ENCODE measurements at regions not wholly inside any gene's neighbourhood (a gene's known extent, or its start where the extent isn't known, plus 50 kb on each side); places are given as distances from the start of the nearest gene placed in this dataset.

DNA sequence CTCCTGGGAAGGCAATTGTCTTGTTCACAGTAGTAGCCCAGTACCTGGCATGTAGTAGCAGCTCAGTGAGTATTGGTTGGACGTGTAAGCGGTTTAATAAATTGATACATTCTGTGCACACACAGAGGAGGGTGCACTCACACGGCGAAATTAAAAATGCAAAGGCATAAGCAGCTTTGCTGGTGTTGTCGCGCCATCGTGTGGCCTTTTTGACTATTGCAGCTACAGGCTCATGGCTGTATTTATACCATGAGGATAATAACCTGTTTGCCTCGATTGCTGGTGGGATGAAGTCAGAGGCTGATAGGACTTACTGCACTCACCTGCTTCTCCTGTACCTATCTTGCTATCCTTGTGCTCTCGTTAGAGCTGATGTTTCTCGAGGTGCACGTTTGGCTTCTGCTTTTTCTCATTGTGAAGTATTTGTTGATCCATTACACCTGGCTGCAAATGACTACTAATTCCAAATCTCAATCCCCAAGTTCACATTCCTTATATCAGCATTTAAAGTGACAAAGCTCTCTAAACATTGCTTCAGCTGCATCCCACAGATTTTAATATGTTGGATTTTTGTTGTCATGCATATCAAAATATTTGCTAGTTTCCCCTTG, 61.5 kb downstream of the TBXT start:
- no peaks in the 10 kb centered on the region for H3K4me1 ChIP-seq
- H3K27me3 ChIP-seq: no peaks in the 10 kb centered on the region
- DNase-seq (peak in 1 of 2 donors; percentile 49), ATAC-seq (ENCODE audit: low FRiP score in 2 of 2) (peak; percentile 47 to 83)
- TF ChIP-seq EP300 (IDR thresholded peaks at IDR 0.05) (no peak), POLR2AphosphoS5 (IDR thresholded peaks at IDR 0.05) (no peak), POLR2A (IDR thresholded peaks at IDR 0.05) (no peak)
- TF ChIP-seq, protein P1, sequence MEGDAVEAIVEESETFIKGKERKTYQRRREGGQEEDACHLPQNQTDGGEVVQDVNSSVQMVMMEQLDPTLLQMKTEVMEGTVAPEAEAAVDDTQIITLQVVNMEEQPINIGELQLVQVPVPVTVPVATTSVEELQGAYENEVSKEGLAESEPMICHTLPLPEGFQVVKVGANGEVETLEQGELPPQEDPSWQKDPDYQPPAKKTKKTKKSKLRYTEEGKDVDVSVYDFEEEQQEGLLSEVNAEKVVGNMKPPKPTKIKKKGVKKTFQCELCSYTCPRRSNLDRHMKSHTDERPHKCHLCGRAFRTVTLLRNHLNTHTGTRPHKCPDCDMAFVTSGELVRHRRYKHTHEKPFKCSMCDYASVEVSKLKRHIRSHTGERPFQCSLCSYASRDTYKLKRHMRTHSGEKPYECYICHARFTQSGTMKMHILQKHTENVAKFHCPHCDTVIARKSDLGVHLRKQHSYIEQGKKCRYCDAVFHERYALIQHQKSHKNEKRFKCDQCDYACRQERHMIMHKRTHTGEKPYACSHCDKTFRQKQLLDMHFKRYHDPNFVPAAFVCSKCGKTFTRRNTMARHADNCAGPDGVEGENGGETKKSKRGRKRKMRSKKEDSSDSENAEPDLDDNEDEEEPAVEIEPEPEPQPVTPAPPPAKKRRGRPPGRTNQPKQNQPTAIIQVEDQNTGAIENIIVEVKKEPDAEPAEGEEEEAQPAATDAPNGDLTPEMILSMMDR (IDR thresholded peaks at IDR 0.05): peak; percentile 47 to 78 (median 64)
- no peak overlapping the region for H3K27ac ChIP-seq
- no peak overlapping the region for H3K4me3 ChIP-seq
- peaks cover 0 to 9% (median 4%) of the 10 kb centered on the region in 4 donors for H3K9me3 ChIP-seq
- no peaks in the 10 kb centered on the region for H3K36me3 ChIP-seq
- 3 to 4% methylated on average over 11 of the region's 11 CpGs for WGBS, 2 donors

DNA sequence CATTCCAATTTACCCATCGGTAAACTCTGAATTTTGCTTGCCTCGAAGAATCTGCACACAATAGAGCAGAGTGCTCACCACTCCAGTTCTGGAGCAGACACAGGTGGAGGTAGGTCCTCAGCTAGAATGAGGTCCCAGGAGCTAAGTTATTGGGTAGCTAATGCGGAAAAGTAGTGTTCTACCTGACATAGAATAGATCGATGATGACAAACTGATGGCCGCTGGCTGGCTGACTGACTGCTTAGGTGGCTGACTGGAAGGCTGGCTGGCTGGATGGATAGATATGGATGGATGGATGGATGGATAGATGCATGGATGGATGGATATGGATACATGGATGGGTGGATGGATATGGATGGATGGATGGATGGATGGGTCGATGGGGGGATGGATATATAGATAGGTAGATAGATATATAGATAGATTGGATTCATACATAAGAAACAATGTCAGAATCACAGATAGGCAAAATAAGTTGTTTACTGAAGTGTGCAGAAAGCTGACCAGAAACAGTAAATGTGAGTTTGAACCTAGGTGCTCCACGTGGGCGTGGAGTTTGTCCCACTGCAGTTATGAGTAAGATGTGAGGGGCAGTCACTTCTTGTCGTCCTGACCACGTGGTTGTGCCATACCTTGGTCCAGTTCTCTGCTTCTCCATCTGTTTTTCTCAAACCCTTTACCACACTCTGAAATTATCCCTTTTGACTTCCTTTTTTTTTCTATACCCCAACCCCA, 62.1 kb downstream of the TBXT start:
- H3K27me3 ChIP-seq: no peaks in the 10 kb centered on the region
- H3K27ac ChIP-seq: no peak overlapping the region
- ATAC-seq (ENCODE audit: low FRiP score in 2 of 2) (no peak), DNase-seq (no peak)
- no peaks in the 10 kb centered on the region for H3K4me1 ChIP-seq
- no peaks in the 10 kb centered on the region for H3K36me3 ChIP-seq
- no peak overlapping the region for H3K4me3 ChIP-seq
- H3K9me3 ChIP-seq: peaks cover 0 to 9% (median 4%) of the 10 kb centered on the region in 4 donors
- WGBS, 2 donors: 62 to 66% methylated on average over 9 to 10 of the region's 10 CpGs
- no peak for TF ChIP-seq POLR2AphosphoS5 (IDR thresholded peaks at IDR 0.05)
- TF ChIP-seq, protein P1 (IDR thresholded peaks at IDR 0.05): no peak
- TF ChIP-seq POLR2A (IDR thresholded peaks at IDR 0.05): no peak
- TF ChIP-seq EP300 (IDR thresholded peaks at IDR 0.05): no peak

DNA sequence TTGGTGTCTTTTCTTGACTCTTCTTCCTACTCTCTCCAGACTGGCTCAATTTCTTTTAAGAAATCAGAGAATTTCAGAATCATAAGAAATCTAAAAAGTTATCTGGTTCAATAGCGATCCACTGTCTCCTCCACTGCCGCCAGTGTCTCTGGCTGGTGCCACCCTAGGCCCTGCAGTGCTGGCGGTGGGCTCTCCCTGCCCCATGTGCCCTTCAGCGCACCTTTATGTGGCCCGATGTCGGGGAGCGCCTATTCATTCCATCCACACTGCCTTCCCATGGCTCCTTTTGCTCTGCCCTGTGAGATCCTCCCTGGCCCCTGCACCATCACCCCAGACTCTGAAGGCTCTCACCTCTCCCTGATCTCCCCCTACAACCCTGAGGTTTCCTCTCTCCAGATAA, 62.8 kb downstream of the TBXT start:
- Histone ChIP-seq H3K27me3 (no peaks in the 10 kb centered on the region), H3K4me1 (no peaks in the 10 kb centered on the region), H3K27ac (no peak overlapping the region), H3K9me3 (peaks cover 0 to 9% (median 4%) of the 10 kb centered on the region in 4 donors), H3K4me3 (no peak overlapping the region), H3K36me3 (no peaks in the 10 kb centered on the region)
- ATAC-seq (ENCODE audit: low FRiP score in 2 of 2) (no peak), DNase-seq (peak in 1 of 2 donors; percentile 37)
- TF ChIP-seq POLR2AphosphoS5 (IDR thresholded peaks at IDR 0.05): no peak
- TF ChIP-seq POLR2A (IDR thresholded peaks at IDR 0.05): no peak
- TF ChIP-seq, protein P1 (IDR thresholded peaks at IDR 0.05): no peak
- TF ChIP-seq EP300 (IDR thresholded peaks at IDR 0.05): no peak
- 90 to 94% methylated on average over 7 of the region's 7 CpGs for WGBS, 2 donors

DNA sequence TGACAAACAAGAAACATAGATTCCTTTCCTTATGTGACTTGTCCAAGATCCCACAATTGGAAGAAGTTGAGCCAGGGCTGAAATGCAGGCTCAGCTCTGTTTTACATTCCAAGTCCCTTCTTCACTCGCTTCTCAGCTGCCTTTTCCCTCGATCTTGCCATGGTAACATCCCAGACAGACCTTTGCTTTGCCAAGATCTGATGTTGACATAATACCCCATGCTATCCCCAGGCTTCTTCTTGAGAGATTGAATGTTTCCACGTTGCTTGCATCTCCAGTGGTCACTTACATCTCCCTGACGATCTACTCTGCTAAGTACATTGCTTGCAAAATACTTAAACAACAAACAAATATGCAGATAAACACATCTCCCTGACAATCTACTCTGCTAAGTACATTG, 63.5 kb downstream of the TBXT start:
- ATAC-seq (ENCODE audit: low FRiP score in 2 of 2) (no peak), DNase-seq (no peak)
- WGBS, 2 donors: 27 to 37% methylated on average over 4 of the region's 4 CpGs
- Histone ChIP-seq H3K9me3 (peaks cover 0 to 9% (median 4%) of the 10 kb centered on the region in 4 donors), H3K27ac (no peak overlapping the region), H3K4me3 (no peak overlapping the region), H3K4me1 (no peaks in the 10 kb centered on the region), H3K36me3 (no peaks in the 10 kb centered on the region), H3K27me3 (no peaks in the 10 kb centered on the region)
- TF ChIP-seq POLR2AphosphoS5 (IDR thresholded peaks at IDR 0.05): no peak
- TF ChIP-seq EP300 (IDR thresholded peaks at IDR 0.05): no peak
- no peak for TF ChIP-seq POLR2A (IDR thresholded peaks at IDR 0.05)
- TF ChIP-seq, protein P1 (IDR thresholded peaks at IDR 0.05): no peak
